ENCODE measurements at regions not wholly inside any gene's neighbourhood (a gene's known extent, or its start where the extent isn't known, plus 50 kb on each side); places are given as distances from the start of the nearest gene placed in this dataset.

GRCh38 chr22:19591568-19591967, 67.4 kb upstream of the CLDN5 start:
- Histone ChIP-seq H3K4me3 (replicated peaks in 1 of 3; ENCODE audit: low read depth in 2 of 3, low read length in 3 of 3) (no peak overlapping the region), H3K9me3 (replicated peaks in 1 of 2; ENCODE audit: control insufficient read depth in 1 of 2, insufficient read depth in 1 of 2, low read length in 2 of 2) (no peaks in the 10 kb centered on the region), H3K4me2 (replicated peaks; ENCODE audit: extremely low read depth, low read length, poor library complexity, severe bottlenecking) (no peak overlapping the region), H3K36me3 (replicated peaks in 1 of 2; ENCODE audit: control insufficient read depth in 1 of 2, insufficient read depth in 2 of 2, low read length in 2 of 2) (no peaks in the 10 kb centered on the region), H3K9ac (ENCODE audit: insufficient read depth, low read length, poor library complexity, severe bottlenecking) (no peak overlapping the region), H3K79me2 (ENCODE audit: insufficient read depth, low read length) (no peaks in the 10 kb centered on the region), H3K27me3 (ENCODE audit: control insufficient read depth in 2 of 2, insufficient read depth in 2 of 2, low read length in 2 of 2) (no peaks in the 10 kb centered on the region), H3K4me1 (ENCODE audit: control insufficient read depth in 1 of 2, insufficient read depth in 2 of 2, low read length in 2 of 2) (peaks cover 0 to 1% of the 10 kb centered on the region in 2 donors), H4K20me1 (ENCODE audit: insufficient read depth, low read length) (no peaks in the 10 kb centered on the region), H3K27ac (ENCODE audit: low read depth in 1 of 2, low read length in 2 of 2) (no peak overlapping the region), H2AFZ (ENCODE audit: insufficient read depth, low read depth, low read length, poor library complexity, severe bottlenecking) (no peak overlapping the region)
- no peak for TF ChIP-seq CTCF (IDR thresholded peaks at IDR 0.05)
- no peaks in the 10 kb centered on the region for H3K9me3 Mint-ChIP-seq
- DNase-seq, result no peak
- intact Hi-C loops (cut with micrococcal nuclease), result no loop called here
- no peak overlapping the region for H3K4me3 Mint-ChIP-seq
- no peaks in the 10 kb centered on the region for H3K36me3 Mint-ChIP-seq
- H3K4me1 Mint-ChIP-seq, result no peaks in the 10 kb centered on the region
- H3K27ac Mint-ChIP-seq, result no peak overlapping the region
- 17% methylated on average over 1 of the region's 2 CpGs for WGBS (ENCODE audit: insufficient coverage)
- H3K27me3 Mint-ChIP-seq (ENCODE audit: low read depth in 3 of 3), result peaks cover 1 to 6% (median 2%) of the 10 kb centered on the region in 3 donors

- Mint-ChIP-seq H3K27ac (no peak overlapping the region), H3K4me3 (no peak overlapping the region), H3K36me3 (no peaks in the 10 kb centered on the region), H3K4me1 (peaks cover 6% of the 10 kb centered on the region), H3K9me3 (no peaks in the 10 kb centered on the region), H3K27me3 (ENCODE audit: low read depth in 3 of 3) (peaks cover 1 to 6% (median 2%) of the 10 kb centered on the region in 3 donors)
- Histone ChIP-seq H3K4me2 (replicated peaks; ENCODE audit: extremely low read depth, low read length, poor library complexity, severe bottlenecking) (no peak overlapping the region), H3K4me3 (replicated peaks in 1 of 3; ENCODE audit: low read depth in 2 of 3, low read length in 3 of 3) (no peak overlapping the region), H3K9me3 (replicated peaks in 1 of 2; ENCODE audit: control insufficient read depth in 1 of 2, insufficient read depth in 1 of 2, low read length in 2 of 2) (no peaks in the 10 kb centered on the region), H3K27ac (ENCODE audit: low read depth in 1 of 2, low read length in 2 of 2) (no peak overlapping the region), H4K20me1 (ENCODE audit: insufficient read depth, low read length) (no peaks in the 10 kb centered on the region), H3K4me1 (ENCODE audit: control insufficient read depth in 1 of 2, insufficient read depth in 2 of 2, low read length in 2 of 2) (peaks cover 7 to 10% of the 10 kb centered on the region in 2 donors), H3K27me3 (ENCODE audit: control insufficient read depth in 2 of 2, insufficient read depth in 2 of 2, low read length in 2 of 2) (no peaks in the 10 kb centered on the region), H3K36me3 (replicated peaks in 1 of 2; ENCODE audit: control insufficient read depth in 1 of 2, insufficient read depth in 2 of 2, low read length in 2 of 2) (no peaks in the 10 kb centered on the region), H3K9ac (ENCODE audit: insufficient read depth, low read length, poor library complexity, severe bottlenecking) (no peak overlapping the region), H2AFZ (ENCODE audit: insufficient read depth, low read depth, low read length, poor library complexity, severe bottlenecking) (no peak overlapping the region), H3K79me2 (ENCODE audit: insufficient read depth, low read length) (no peaks in the 10 kb centered on the region)
- intact Hi-C loops (cut with micrococcal nuclease), result no loop called here
- no peak for DNase-seq
- no peak for TF ChIP-seq CTCF (IDR thresholded peaks at IDR 0.05)
- WGBS (ENCODE audit: insufficient coverage), result 100% methylated on average over 1 of the region's 4 CpGs
Observed at GRCh38 chr22:19592464-19592863, 68.3 kb upstream of the CLDN5 start.
